ENCODE measurements at regions not wholly inside any gene's neighbourhood (a gene's known extent, or its start where the extent isn't known, plus 50 kb on each side); places are given as distances from the start of the nearest gene placed in this dataset.

DNA sequence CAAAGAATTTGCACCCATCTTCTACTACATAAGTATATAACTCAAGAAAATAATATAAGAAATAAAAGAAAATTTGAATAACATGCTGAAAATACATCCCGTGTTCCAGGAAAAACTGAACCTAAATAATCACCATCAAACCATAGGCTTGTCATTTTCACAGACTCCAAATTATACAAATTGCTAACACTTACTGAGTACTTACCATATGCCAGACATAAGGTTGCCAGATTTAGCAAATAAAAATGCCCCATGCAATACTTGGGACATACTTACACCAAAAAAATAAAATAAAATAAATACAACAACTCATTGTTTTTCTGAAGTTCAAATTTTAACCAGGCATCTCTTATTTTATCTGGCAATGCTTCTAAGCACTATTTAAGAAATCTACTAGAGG is 760.4 kb upstream of the SEMA6D start:
- TF ChIP-seq RELA (IDR thresholded peaks at IDR 0.05; ENCODE audit: borderline replicate concordance, partially characterized antibody) = no peak
- TF ChIP-seq HDAC2 (IDR thresholded peaks at IDR 0.05) = no peak
- no peak for TF ChIP-seq POLR2A (IDR thresholded peaks at IDR 0.05; ENCODE audit: low read depth, low read length)

All from GM12878 (cell line).